Kidney (tissue), 13 donors: ENCODE measurements at regions not wholly inside any gene's neighbourhood (a gene's known extent, or its start where the extent isn't known, plus 50 kb on each side); places are given as distances from the start of the nearest gene placed in this dataset.

Experiments used
- DNase-seq, 5 donors: peaks; one replicate each; pipeline ENCODE4 v3.0.0-alpha.2; 2013 to 2020
- FAIRE-seq: peaks from 2 replicates; lab custom pipeline; 2012; peaks lifted over from hg19 to GRCh38; lab: Jason Lieb, UNC
- H3K27ac ChIP-seq, 2 donors: one replicate each; pipeline ENCODE4 v1.7.0; 2013; ENCODE audit warnings: low read depth in 2 of 2, low read length in 2 of 2, inconsistent platforms in 1 of 2
- H3K27me3 ChIP-seq: one replicate; pipeline ENCODE4 v1.7.1; 2013; ENCODE audit warnings: low read length, inconsistent platforms; ENCODE audit not compliant: control insufficient read depth, insufficient read depth
- H3K36me3 ChIP-seq, 3 donors: one replicate each; pipeline versions ENCODE4 v1.7.0 to v1.7.1; 2013; ENCODE audit warnings: low read length in 3 of 3, control low read depth in 1 of 3, inconsistent platforms in 1 of 3; ENCODE audit not compliant: insufficient read depth in 3 of 3, control insufficient read depth in 2 of 3
- H3K4me1 ChIP-seq, 3 donors: one replicate each; pipeline versions ENCODE4 v1.7.0 to v1.7.1; 2013; ENCODE audit warnings: low read length in 3 of 3, inconsistent platforms in 1 of 3, low read depth in 1 of 3; ENCODE audit not compliant: control insufficient read depth in 2 of 3, insufficient read depth in 2 of 3
- H3K4me3 ChIP-seq, 3 donors: one replicate each; pipeline versions ENCODE4 v1.7.0 to v1.8.1; 2013; ENCODE audit warnings: low read length in 3 of 3, control low read depth in 1 of 3, inconsistent platforms in 1 of 3
- H3K9ac ChIP-seq, 3 donors: one replicate each; pipeline versions ENCODE4 v1.7.0 to v1.7.1; 2013; ENCODE audit warnings: low read length in 3 of 3, control low read depth in 1 of 3, inconsistent platforms in 1 of 3
- H3K9me3 ChIP-seq, 3 donors: one replicate each; pipeline versions ENCODE4 v1.7.0 to v1.7.1; 2013; ENCODE audit warnings: low read length in 3 of 3, control low read depth in 1 of 3, inconsistent platforms in 1 of 3; ENCODE audit not compliant: control insufficient read depth in 2 of 3, insufficient read depth in 1 of 3
- intact Hi-C: fragments of 100-400 bp; cut with DNase I; formaldehyde crosslinking; loops from one replicate; pipeline ENCODE4 v1.11.1; 2022
- TF ChIP-seq, protein P1 (sequence below): IDR thresholded peaks from 3 replicates; pipeline ENCODE4 v1.5.1; 2012; ENCODE audit warnings: mild to moderate bottlenecking, moderate library complexity, borderline replicate concordance; ENCODE audit not compliant: insufficient read depth; ENCODE audit errors: extremely low read depth
- donor health status: control.
- donor health status: control.
- donor health status: control.
- donor health status: control.
- donor health status: control.
- donor health status: DM: yes; HTN: yes; CAD: no.
- donor health status: Normal renal cell carcinoma (clear cell type).

DNA sequence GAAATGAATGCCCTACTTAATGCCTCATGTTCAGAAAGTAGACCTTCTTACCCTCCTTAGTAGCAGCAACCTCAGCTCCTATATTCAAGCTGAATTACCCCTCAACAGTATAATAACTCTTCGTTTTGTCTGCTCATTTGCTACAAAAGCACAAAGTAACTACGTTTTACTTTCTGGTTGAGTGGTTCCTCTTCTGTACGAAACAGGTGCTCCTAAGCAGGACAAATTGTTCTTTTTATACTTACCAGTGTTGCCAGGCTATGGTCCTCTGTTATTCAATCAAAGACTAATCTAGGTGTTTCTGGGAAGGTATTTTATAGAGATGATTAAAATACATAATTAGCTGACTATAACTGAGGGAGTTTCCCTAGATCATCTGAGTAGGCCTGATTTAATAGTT is 484.2 kb upstream of the ADAMTS5 start:
- intact Hi-C loops = no loop called here
- H3K27ac ChIP-seq = no peak overlapping the region
- H3K4me3 ChIP-seq = no peak overlapping the region
- H3K27me3 ChIP-seq = no peaks in the 10 kb centered on the region
- H3K9ac ChIP-seq = no peak overlapping the region
- TF ChIP-seq, protein P1, sequence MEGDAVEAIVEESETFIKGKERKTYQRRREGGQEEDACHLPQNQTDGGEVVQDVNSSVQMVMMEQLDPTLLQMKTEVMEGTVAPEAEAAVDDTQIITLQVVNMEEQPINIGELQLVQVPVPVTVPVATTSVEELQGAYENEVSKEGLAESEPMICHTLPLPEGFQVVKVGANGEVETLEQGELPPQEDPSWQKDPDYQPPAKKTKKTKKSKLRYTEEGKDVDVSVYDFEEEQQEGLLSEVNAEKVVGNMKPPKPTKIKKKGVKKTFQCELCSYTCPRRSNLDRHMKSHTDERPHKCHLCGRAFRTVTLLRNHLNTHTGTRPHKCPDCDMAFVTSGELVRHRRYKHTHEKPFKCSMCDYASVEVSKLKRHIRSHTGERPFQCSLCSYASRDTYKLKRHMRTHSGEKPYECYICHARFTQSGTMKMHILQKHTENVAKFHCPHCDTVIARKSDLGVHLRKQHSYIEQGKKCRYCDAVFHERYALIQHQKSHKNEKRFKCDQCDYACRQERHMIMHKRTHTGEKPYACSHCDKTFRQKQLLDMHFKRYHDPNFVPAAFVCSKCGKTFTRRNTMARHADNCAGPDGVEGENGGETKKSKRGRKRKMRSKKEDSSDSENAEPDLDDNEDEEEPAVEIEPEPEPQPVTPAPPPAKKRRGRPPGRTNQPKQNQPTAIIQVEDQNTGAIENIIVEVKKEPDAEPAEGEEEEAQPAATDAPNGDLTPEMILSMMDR = no peak
- DNase-seq (no peak), FAIRE-seq (no peak)
- peaks cover 0 to 2% (median 0%) of the 10 kb centered on the region in 3 donors for H3K4me1 ChIP-seq
- H3K36me3 ChIP-seq = no peaks in the 10 kb centered on the region
- no peaks in the 10 kb centered on the region for H3K9me3 ChIP-seq

DNA sequence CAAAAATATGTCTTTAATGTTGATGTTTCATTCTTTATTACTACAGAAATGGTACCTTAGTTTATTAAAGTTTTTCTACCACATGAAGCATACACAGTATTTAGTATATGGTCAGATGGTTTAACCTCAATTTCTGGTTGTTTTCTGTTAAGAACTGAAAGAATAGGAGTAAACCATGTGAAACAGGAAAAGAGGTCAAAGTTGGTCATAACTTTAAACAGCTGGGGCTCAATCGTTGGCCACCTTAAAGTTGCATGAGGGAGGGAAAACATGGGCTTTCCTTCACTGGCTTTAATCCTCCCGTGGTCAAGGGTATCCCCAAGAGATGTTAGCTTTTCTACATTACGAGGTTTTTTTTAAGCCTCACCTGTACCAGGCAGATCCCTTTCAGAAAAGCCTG is 483.3 kb upstream of the ADAMTS5 start:
- H3K9me3 ChIP-seq = no peaks in the 10 kb centered on the region
- H3K36me3 ChIP-seq = no peaks in the 10 kb centered on the region
- TF ChIP-seq, protein P1 = no peak
- peaks cover 0 to 2% (median 0%) of the 10 kb centered on the region in 3 donors for H3K4me1 ChIP-seq
- DNase-seq (no peak), FAIRE-seq (no peak)
- intact Hi-C loops = no loop called here
- H3K4me3 ChIP-seq = no peak overlapping the region
- no peak overlapping the region for H3K9ac ChIP-seq
- H3K27ac ChIP-seq = no peak overlapping the region
- no peaks in the 10 kb centered on the region for H3K27me3 ChIP-seq

GRCh38 chr21:27448960-27449359 is 482.1 kb upstream of the ADAMTS5 start:
- no peak for FAIRE-seq

More at GRCh38 chr21:27448960-27449359, 482.1 kb upstream of the ADAMTS5 start:
- Histone ChIP-seq H3K27ac (no peak overlapping the region), H3K4me1 (peaks cover 0 to 2% (median 0%) of the 10 kb centered on the region in 3 donors), H3K9me3 (no peaks in the 10 kb centered on the region), H3K27me3 (no peaks in the 10 kb centered on the region), H3K9ac (no peak overlapping the region), H3K4me3 (no peak overlapping the region), H3K36me3 (no peaks in the 10 kb centered on the region)
- TF ChIP-seq, protein P1 = no peak
- peak in 1 of 5 donors; percentile 50 for DNase-seq
- intact Hi-C loops = no loop called here
